Mucosa of descending colon (tissue), 3 donors: ENCODE measurements at regions not wholly inside any gene's neighbourhood (a gene's known extent, or its start where the extent isn't known, plus 50 kb on each side); places are given as distances from the start of the nearest gene placed in this dataset.

Experiments
- ATAC-seq: fragments of 200-7000 bp; cut with Tn5 transposase; one replicate; pipeline ENCODE4 v1.9.1; 2020; ENCODE audit warnings: mild to moderate bottlenecking, moderate library complexity
- DNase-seq, 3 donors: peaks; one replicate each; pipeline ENCODE4 v3.0.0-alpha.2; 2020
- H3K36me3 ChIP-seq: fragments of 200-600 bp; one replicate; pipeline ENCODE4 v1.8.0; 2021; ENCODE audit warnings: low read depth, mild to moderate bottlenecking
- H3K4me1 ChIP-seq: fragments of 200-600 bp; one replicate; pipeline ENCODE4 v1.8.0; 2021; ENCODE audit warnings: low read depth, mild to moderate bottlenecking
- H3K4me3 ChIP-seq: fragments of 200-600 bp; one replicate; pipeline ENCODE4 v1.8.0; 2021; ENCODE audit warnings: mild to moderate bottlenecking
- H3K9me3 ChIP-seq: fragments of 200-600 bp; one replicate; pipeline ENCODE4 v1.8.0; 2021; ENCODE audit warnings: mild to moderate bottlenecking
- intact Hi-C, 2 donors: fragments of 100-400 bp; cut with DNase I in 1 of 2; cut with micrococcal nuclease in 1 of 2; formaldehyde crosslinking; loops; one replicate each; pipeline versions ENCODE4 v1.11.0 to v1.11.1; 2022; cut with DNase I, micrococcal nuclease
- TF ChIP-seq, protein P1 (sequence below): fragments of 200-600 bp; IDR thresholded peaks from one replicate; pipeline ENCODE4 v1.8.0; 2022; ENCODE audit warnings: antibody characterized with exemption, mild to moderate bottlenecking
- donor health status: DM: no; HTN: no; CAD: no; lungs with moderate emphysema.
- donor health status: DM: no; HTN: no; CAD: no.
- donor health status: DM: no; HTN: yes; CAD: no.

- ATAC-seq (no peak), DNase-seq (no peak)
- TF ChIP-seq, protein P1, sequence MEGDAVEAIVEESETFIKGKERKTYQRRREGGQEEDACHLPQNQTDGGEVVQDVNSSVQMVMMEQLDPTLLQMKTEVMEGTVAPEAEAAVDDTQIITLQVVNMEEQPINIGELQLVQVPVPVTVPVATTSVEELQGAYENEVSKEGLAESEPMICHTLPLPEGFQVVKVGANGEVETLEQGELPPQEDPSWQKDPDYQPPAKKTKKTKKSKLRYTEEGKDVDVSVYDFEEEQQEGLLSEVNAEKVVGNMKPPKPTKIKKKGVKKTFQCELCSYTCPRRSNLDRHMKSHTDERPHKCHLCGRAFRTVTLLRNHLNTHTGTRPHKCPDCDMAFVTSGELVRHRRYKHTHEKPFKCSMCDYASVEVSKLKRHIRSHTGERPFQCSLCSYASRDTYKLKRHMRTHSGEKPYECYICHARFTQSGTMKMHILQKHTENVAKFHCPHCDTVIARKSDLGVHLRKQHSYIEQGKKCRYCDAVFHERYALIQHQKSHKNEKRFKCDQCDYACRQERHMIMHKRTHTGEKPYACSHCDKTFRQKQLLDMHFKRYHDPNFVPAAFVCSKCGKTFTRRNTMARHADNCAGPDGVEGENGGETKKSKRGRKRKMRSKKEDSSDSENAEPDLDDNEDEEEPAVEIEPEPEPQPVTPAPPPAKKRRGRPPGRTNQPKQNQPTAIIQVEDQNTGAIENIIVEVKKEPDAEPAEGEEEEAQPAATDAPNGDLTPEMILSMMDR = no peak
- no peak overlapping the region for H3K4me3 ChIP-seq
- H3K9me3 ChIP-seq = no peaks in the 10 kb centered on the region
- H3K36me3 ChIP-seq = no peaks in the 10 kb centered on the region
- no peaks in the 10 kb centered on the region for H3K4me1 ChIP-seq
- intact Hi-C loops = no loop called here
Measured at GRCh38 chr14:101454229-101454628, 107.1 kb upstream of the DIO3 start.

- H3K9me3 ChIP-seq = no peaks in the 10 kb centered on the region
- ATAC-seq = no peak
Measured at GRCh38 chr14:101456246-101457175, 104.8 kb upstream of the DIO3 start.

DNA sequence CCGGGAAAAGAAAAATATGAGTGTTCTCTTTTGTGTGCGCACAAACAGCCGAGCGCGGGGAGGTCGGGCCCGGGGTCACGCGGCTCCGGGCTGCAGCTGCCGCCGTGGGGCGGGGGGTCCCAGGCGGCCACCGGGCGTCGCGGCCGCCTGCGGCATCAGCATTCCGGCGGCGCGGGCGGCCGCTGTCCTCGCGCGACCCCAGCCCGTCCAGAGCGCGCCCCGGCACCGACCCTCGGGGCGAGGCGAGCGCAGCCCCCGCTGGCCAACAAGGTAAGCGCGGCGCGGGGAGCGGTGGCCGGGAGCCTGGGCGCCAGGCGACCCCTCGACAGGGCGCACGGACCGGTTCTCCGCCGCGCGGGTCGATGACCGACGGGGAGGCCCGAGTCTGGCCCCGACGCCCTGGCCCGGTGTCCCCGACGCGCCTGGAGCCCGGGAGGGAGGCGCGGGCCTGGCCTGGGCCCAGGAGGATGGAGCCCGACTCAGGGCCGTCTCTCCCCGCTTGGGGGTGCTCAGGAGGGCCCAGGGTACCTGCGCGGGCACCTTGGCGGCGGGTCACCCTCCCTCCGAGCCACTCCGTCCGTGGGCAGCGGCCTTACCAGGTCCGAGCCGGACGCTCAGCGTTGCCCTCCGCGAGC, 103.9 kb upstream of the DIO3 start:
- intact Hi-C loops = no loop called here
- DNase-seq = no peak

More at GRCh38 chr14:101456246-101457175, 104.8 kb upstream of the DIO3 start:
- Histone ChIP-seq H3K36me3 (no peaks in the 10 kb centered on the region), H3K4me1 (no peaks in the 10 kb centered on the region), H3K4me3 (no peak overlapping the region)
- TF ChIP-seq, protein P1 = no peak
- intact Hi-C loops = no loop called here
- no peak for DNase-seq

DNA sequence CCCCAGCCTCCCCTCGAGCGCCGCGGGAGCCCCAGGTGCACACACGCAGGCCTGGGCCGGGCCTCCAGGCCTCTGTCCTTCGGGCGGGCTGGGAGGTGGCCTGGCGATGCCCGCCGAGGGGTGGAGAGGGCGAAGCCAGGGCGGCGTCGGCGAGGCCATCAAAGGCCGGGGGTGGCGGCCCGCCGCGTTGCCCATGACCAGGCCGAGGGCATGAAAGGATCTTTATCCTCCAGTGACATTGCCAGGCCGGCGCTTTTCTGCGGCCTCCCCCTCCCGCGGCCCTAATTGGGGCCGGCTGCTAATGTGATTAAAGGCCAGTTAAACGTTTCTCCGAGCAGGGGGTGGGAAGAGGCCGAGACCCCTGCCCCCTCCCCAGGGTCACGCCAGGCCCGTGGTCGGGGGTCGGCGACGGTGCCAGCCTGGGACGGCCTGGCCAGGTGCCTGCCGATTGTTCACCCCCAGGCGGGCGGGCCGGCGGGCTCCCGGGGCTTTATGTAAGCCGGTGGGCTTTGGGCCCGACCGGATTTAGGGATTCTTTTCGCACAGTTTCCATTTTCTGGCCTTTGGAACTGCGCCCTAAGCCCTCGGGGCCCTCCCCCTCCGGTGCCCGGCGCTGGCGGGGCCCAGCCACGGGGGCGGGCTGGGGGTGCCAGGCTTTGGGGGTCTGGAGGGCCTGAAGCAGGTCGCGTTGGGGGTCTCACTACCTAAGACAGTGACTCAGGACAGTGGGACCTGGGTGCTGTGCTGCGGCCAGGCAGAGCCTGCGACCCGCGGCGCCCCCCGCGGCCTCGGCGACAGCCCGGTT, 103.2 kb upstream of the DIO3 start:
- DNase-seq = no peak
- H3K4me3 ChIP-seq = no peak overlapping the region
- H3K36me3 ChIP-seq = no peaks in the 10 kb centered on the region
- H3K9me3 ChIP-seq = no peaks in the 10 kb centered on the region
- H3K4me1 ChIP-seq = no peaks in the 10 kb centered on the region
- intact Hi-C loops = no loop called here
- ATAC-seq = no peak
- TF ChIP-seq, protein P1 = no peak

More for the DNA sequence above, 103.9 kb upstream of the DIO3 start:
- ATAC-seq = no peak
- no peaks in the 10 kb centered on the region for H3K9me3 ChIP-seq
- no peaks in the 10 kb centered on the region for H3K36me3 ChIP-seq
- H3K4me3 ChIP-seq = no peak overlapping the region
- no peaks in the 10 kb centered on the region for H3K4me1 ChIP-seq
- TF ChIP-seq, protein P1 = no peak

GRCh38 chr14:101458741-101459550, 102.3 kb upstream of the DIO3 start:
- no peaks in the 10 kb centered on the region for H3K9me3 ChIP-seq
- TF ChIP-seq, protein P1 = no peak
- intact Hi-C loops = no loop called here
- H3K4me3 ChIP-seq = no peak overlapping the region
- H3K4me1 ChIP-seq = no peaks in the 10 kb centered on the region
- ATAC-seq (peak; percentile 20), DNase-seq (no peak)
- no peaks in the 10 kb centered on the region for H3K36me3 ChIP-seq
